CD4-positive, alpha-beta T cell treated with Interleukin-15 for 4 hours (primary cell): ENCODE measurements at regions not wholly inside any gene's neighbourhood (a gene's known extent, or its start where the extent isn't known, plus 50 kb on each side); places are given as distances from the start of the nearest gene placed in this dataset.
"Not testable (repeated sequence)": the region's sequence is repeated elsewhere in the genome, so short reads cannot be mapped to it uniquely, and the experiment has no call there.

ENCODE experiments used
- DNase-seq: peaks from one replicate; pipeline ENCODE4 v3.0.0-alpha.2; 2020; ENCODE audit warnings: low spot score

- DNase-seq = no peak
Measured at GRCh38 chr9:3773362-3774060, 247.7 kb upstream of the RFX3 start.

DNA sequence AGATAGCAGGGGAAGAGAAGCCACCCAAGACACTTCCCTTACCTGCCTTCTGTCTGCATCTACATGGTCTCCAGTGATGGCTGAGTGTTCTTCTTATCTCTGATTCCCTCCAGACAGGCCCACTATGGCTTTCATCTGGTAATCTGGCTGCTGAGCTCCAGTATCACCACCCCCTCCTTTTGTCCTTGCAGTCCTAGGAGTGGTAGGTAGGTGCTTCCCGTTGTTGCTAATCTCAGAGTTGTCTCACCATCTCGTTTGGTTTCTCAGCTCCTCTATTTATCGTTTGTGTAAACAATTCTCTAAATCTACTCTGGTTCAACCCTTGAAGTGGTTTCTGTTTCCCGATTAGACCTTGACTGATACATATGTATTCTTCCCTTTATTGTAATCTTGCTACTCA is 243.8 kb upstream of the RFX3 start:
- DNase-seq = no peak

DNA sequence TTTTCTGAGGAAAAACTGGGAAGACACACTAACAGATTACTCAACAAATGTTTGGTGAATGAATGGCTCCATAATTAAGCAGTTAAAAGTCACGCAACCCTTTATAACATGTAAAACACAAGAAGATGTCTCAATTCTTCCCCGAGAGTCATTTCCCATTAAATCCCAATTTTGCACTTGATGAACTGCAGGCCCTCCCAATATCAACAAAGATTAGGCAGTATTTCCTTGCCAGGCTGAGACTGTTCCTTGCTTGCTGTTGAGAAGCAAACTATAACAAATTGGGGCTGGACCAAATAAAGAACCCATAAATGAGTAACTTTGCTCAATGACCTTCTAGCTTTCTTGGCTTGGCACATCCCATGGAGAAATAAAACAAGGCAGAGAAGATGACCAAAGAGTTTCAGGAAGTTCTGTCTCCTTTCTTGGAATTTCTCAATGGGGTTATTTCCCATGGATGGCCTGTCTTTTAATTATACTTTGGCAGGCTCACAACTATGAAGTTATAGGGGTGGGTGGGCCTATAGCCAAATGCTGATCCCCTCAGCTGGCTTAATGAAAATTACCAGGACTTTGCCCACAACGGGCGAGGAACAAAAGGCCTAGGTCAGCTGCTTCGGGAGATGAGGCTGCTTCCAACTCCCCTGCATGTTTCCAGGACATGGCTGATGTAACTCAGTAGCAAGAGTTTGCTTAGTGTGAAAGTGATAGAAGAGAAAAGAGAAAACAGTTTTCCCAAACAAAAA is 243.1 kb upstream of the RFX3 start:
- DNase-seq = no peak

GRCh38 chr9:3768286-3768685 is 242.5 kb upstream of the RFX3 start:
- no peak for DNase-seq

GRCh38 chr9:3762076-3762475 is 236.3 kb upstream of the RFX3 start:
- DNase-seq = no peak

DNA sequence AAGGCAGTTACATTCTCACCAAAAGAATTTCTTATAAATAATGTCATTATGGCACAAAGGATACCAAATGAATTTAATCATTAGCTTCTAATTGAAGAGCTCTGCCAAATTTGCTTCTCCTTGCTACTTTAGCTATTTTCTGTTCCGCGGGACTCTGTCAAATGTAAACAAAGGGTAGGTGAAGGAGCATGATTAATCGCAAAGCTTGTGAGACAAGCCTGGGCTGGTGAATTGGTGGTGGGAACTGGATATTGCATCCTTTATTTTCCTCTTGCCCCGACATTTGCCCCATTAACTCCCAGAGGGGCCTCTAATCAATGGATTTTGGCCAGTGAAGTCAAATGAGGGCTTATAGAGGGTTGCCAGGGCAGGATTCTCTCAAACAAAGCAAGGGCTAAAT is 234.2 kb upstream of the RFX3 start:
- no peak for DNase-seq

DNA sequence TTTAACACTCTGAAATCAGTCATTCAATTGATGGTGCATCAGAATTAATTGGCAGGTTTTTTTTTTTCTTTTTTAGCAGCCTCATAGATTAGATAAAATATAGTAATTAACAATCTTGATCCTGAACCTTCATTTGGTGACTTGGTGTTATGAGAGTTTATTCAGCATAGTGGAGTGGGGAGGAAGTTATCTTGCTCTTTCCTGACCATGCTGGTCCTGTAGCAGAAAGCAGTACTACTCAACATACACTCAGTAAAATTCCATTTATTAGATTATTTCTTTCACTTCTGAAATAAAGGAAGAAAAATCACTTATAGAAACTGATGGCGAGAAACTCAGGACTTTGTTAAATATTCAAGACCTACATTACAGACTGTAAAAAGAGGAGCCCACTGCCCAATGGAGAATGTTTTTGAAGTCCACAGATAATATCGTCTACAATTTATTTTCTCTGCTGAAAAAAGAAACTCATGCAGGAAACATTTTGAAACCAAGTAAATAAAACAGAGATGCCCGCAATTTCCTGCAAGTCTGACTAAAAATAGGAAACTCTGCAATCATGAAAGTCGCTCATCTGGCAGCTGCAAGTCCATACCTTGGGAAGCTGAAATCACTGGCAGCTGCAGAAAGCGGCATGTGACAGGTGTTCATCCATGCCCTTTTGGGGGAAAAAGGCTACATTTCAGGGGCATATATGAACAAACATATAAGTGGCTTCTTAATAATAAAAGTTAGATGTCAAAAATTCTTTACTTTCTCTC is 233.2 kb upstream of the RFX3 start:
- no peak for DNase-seq

GRCh38 chr9:3756071-3756470 is 230.3 kb upstream of the RFX3 start:
- DNase-seq = no peak

- DNase-seq = no peak
Measured at GRCh38 chr9:3751125-3751758, 225.4 kb upstream of the RFX3 start.

GRCh38 chr9:3750321-3750720 is 224.5 kb upstream of the RFX3 start:
- no peak for DNase-seq

GRCh38 chr9:3746296-3747275 is 220.8 kb upstream of the RFX3 start:
- no peak for DNase-seq

DNA sequence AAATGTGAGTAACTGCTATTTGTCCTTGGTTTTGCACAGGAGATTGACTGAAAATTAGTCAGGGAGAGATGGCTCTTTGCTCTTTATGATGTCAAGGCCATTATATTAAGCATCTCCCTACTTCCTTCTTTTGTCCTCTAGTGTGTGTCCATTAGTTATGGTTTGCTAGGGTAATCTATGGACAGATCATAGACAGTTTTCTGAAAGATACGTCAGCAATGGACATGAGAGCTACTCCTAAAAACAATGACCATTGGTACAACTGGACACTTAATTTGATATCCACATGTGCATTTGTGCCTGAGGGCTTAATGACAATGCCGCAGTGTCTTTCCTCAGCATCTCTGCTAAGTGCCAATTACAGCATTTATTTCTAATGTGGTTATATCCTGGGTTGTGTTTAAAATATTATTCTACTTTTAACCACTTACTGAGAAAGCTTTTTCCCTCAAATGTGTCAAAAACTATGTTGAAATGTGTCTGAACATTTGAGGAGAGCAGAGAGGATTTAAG is 218.2 kb upstream of the RFX3 start:
- no peak for DNase-seq

DNA sequence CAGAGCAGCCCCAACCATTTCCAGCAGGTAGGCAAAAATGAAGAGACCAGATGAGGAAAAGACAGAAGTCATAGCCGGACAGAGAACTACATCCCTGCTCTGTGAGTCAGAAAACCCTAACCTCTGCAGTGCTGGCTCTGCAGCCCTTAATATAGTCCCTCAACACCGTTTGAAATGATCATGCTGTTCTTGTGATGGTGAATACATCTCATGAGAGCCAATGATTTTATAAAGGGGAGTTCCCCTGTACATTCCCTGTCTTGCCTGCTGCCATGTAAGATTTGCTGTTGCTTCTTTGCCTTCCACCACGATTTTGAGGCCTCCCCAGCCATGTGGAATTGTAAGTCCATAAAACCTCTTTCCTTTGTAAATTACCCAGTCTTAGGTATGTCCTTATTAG is 216.8 kb upstream of the RFX3 start:
- DNase-seq = no peak

DNA sequence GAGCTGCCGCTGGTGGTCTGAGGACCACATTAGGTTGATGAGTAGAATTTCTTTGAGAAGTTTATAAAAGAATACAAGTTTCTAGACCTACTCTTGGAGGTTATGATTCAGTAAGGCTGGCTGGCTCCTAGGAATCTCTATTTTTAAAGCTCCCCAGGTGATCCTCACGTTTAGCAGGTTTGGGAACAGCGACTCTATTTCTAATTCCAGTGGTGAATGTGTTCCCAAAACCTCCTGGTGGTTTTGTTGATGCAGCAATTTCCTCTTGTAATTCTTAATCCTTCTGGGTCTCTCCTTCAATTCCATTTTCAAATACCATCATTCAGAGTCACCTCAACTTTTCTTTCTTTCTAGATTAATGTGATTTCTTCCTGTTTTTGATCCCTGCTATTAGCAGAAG is 215.9 kb upstream of the RFX3 start:
- no peak for DNase-seq

- no peak for DNase-seq
Measured at GRCh38 chr9:3740690-3741419, 215.1 kb upstream of the RFX3 start.

GRCh38 chr9:3736161-3736560 is 210.4 kb upstream of the RFX3 start:
- no peak for DNase-seq

- no peak for DNase-seq
Measured at GRCh38 chr9:3735251-3735650, 209.4 kb upstream of the RFX3 start.

- DNase-seq = not testable (repeated sequence)
Measured at GRCh38 chr9:3733527-3734262, 207.9 kb upstream of the RFX3 start.

DNA sequence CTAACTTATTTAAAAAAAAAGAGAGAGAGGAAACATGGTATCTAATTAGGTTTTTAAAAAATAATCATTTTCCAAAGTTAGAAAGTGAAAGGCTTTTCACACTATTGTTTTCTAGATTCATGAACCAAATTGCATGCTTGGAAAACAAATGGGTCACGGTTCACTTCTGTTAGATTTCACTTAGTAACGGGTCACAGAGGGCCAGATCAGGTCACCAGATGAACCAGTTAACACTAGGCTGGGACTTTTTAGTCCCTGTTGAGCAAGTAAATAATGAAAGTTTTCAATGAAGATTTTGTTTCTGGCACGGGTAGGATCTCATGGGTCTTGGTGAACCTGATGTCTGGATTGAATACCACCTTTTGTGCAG is 207.2 kb upstream of the RFX3 start:
- no peak for DNase-seq
